ENCODE measurements at regions not wholly inside any gene's neighbourhood (a gene's known extent, or its start where the extent isn't known, plus 50 kb on each side); places are given as distances from the start of the nearest gene placed in this dataset.
"Not testable (repeated sequence)": the region's sequence is repeated elsewhere in the genome, so short reads cannot be mapped to it uniquely, and the experiment has no call there.

GRCh38 chr9:40592406-40592805, 536.1 kb downstream of the FOXD4L6 start:
- not testable (repeated sequence) for DNase-seq (ENCODE audit: low read depth); H3K4me3 ChIP-seq (ENCODE audit: low read length)

GRCh38 chr9:40591915-40592314, 536.6 kb downstream of the FOXD4L6 start:
- H3K4me3 ChIP-seq (ENCODE audit: low read length): not testable (repeated sequence)
- peak; percentile 0 for DNase-seq (ENCODE audit: low read depth)

- not testable (repeated sequence) for DNase-seq (ENCODE audit: low read depth); H3K4me3 ChIP-seq (ENCODE audit: low read length)
Observed at GRCh38 chr9:40587475-40588195, 540.8 kb downstream of the FOXD4L6 start.

DNA sequence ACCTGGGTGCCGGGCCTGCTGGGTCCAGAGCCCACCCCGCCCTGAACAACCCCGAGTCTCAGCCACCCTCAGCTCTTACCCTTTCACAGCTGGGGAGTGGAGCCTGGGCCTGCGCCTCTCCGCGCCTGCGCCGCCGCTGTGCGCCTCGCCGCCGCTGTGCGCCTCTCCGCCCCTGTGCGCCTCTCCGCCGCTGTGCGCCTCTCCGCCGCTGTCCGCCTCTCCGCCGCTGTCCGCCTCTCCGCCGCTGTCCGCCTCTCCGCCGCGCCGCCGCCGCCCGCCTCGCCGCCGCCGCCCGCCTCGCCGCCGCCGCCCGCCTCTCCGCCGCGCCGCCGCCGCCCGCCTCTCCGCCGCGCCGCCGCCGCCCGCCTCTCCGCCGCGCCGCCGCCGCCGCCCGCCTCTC, 544.4 kb downstream of the FOXD4L6 start:
- H3K4me3 ChIP-seq (ENCODE audit: low read length); DNase-seq (ENCODE audit: low read depth): not testable (repeated sequence)

- not testable (repeated sequence) for DNase-seq (ENCODE audit: low read depth); H3K4me3 ChIP-seq (ENCODE audit: low read length)
Observed at GRCh38 chr9:40583230-40583629, 545.3 kb downstream of the FOXD4L6 start.

- not testable (repeated sequence) for H3K4me3 ChIP-seq (ENCODE audit: low read length); DNase-seq (ENCODE audit: low read depth)
Observed at GRCh38 chr9:40578908-40579307, 549.6 kb downstream of the FOXD4L6 start.

Data from AG10803 (cell line).